Testis (tissue), 2 donors: ENCODE measurements at regions not wholly inside any gene's neighbourhood (a gene's known extent, or its start where the extent isn't known, plus 50 kb on each side); places are given as distances from the start of the nearest gene placed in this dataset.

Source experiments
- DNase-seq: peaks from one replicate; pipeline ENCODE4 v3.0.0-alpha.2; 2019
- H3K27ac ChIP-seq, 2 donors: fragments of 200-600 bp; sonication (generic); one replicate each; pipeline ENCODE4 v1.5.1; 2019
- H3K27me3 ChIP-seq: fragments of 200-600 bp; sonication (generic); one replicate; pipeline ENCODE4 v1.5.1; 2019
- H3K36me3 ChIP-seq: fragments of 200-600 bp; sonication (generic); one replicate; pipeline ENCODE4 v1.5.1; 2017; ENCODE audit warnings: low read depth; ENCODE audit errors: missing control alignments
- H3K4me1 ChIP-seq: fragments of 200-600 bp; sonication (generic); one replicate; pipeline ENCODE4 v1.5.1; 2019
- H3K4me3 ChIP-seq, 2 donors: fragments of 200-600 bp; sonication (generic); one replicate each; pipeline ENCODE4 v1.5.1; 2017 to 2019
- H3K9me3 ChIP-seq: fragments of 200-600 bp; sonication (generic); one replicate; pipeline ENCODE4 v1.5.1; 2017
- POLR2A ChIP-seq: fragments of 450-650 bp; IDR thresholded peaks from one replicate; pipeline ENCODE4 v1.6.1; 2017; ENCODE audit warnings: antibody characterized with exemption, mild to moderate bottlenecking, moderate library complexity
- WGBS, 2 donors: methylation state at CpG; one replicate each; pipeline ENCODE4 v1.1.5; 2018; 5-methylcytosine and 5-hydroxymethylcytosine counted together
- intact Hi-C: fragments of 100-400 bp; cut with DNase I; formaldehyde crosslinking; loops from one replicate; pipeline ENCODE4 v1.15.1; 2023; ENCODE audit warnings: low total_unique reads
- TF ChIP-seq, protein P1 (sequence below), 3 experiments: fragments of 450-650 bp in 2 of 3; fragments of 200-600 bp in 1 of 3; sonication (generic) in 1 of 3; IDR thresholded peaks; one replicate each; pipeline ENCODE4 v1.5.1; 2016 to 2019; ENCODE audit warnings: antibody characterized with exemption in 3 of 3, mild to moderate bottlenecking in 2 of 3, moderate library complexity in 1 of 3

DNA sequence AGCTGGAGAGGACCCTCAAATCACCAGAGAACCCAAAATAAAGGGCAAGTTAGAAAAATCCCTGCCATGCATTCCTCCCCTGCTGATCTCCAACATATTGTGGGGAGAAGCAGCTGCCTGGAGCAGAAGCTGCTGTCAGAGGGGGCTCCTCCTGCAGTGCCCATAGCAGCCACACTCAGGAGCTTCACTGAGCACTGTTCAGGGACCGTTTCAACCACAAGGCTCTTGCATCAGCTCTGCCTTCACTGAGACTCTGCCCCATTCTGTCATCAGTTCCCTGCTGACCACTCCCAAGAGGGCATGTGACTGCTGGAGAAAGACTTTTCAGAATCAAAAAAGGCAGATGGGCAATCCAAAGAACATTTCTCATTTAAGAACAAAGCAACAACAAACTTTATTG is 392.7 kb downstream of the GALC start:
- DNase-seq: no peak
- no peaks in the 10 kb centered on the region for H3K27me3 ChIP-seq
- TF ChIP-seq POLR2A: no peak
- TF ChIP-seq, protein P1, sequence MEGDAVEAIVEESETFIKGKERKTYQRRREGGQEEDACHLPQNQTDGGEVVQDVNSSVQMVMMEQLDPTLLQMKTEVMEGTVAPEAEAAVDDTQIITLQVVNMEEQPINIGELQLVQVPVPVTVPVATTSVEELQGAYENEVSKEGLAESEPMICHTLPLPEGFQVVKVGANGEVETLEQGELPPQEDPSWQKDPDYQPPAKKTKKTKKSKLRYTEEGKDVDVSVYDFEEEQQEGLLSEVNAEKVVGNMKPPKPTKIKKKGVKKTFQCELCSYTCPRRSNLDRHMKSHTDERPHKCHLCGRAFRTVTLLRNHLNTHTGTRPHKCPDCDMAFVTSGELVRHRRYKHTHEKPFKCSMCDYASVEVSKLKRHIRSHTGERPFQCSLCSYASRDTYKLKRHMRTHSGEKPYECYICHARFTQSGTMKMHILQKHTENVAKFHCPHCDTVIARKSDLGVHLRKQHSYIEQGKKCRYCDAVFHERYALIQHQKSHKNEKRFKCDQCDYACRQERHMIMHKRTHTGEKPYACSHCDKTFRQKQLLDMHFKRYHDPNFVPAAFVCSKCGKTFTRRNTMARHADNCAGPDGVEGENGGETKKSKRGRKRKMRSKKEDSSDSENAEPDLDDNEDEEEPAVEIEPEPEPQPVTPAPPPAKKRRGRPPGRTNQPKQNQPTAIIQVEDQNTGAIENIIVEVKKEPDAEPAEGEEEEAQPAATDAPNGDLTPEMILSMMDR (IDR thresholded peaks at IDR 0.05): no peak
- H3K4me3 ChIP-seq: no peak overlapping the region
- no peaks in the 10 kb centered on the region for H3K36me3 ChIP-seq
- intact Hi-C loops: no loop called here
- no peaks in the 10 kb centered on the region for H3K4me1 ChIP-seq
- WGBS, 2 donors: 75 to 80% methylated on average over 1 of the region's 1 CpG
- H3K9me3 ChIP-seq: no peaks in the 10 kb centered on the region
- H3K27ac ChIP-seq: no peak overlapping the region

DNA sequence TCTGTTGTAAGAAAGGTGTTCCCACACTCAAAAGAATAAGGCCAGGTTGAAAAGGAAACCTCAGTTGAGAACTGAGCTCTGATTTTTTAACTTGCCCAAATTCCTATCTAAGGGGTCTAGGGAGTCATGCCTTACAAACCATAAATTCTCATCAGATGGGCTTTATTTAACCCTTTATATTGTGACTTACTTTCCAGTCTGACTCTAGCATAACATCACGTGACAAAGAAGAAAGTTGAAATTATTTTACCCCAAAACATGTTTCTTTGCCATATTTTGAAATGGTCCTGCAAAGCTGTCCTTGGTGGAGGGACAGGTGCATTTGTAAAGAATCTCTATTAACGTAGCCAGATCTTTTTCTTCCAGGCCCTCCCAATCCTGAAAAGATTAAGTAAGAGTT is 411.7 kb downstream of the GALC start:
- DNase-seq: no peak
- WGBS, 2 donors: 68 to 74% methylated on average over 2 of the region's 2 CpGs
- intact Hi-C loops: no loop called here

DNA sequence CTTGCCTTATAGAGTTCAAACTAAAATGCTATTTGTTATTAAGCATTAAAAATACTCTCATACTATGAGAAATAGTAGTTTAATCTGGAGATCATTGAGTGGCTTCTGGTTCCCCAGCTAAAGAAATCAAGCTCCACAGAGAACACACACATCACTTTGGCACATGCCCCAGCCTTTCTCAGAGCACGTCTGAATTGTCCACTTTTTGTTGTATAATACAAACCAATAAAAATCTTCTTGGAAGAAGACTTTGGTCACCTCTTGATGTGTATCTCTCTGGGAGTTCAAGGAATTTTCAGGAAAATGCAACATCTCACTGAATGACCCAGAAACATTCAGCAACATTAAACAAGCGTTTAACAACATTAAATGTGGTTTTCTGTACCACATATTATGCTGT is 413.9 kb downstream of the GALC start:
- Histone ChIP-seq H3K4me1 (no peaks in the 10 kb centered on the region), H3K27ac (no peak overlapping the region), H3K27me3 (no peaks in the 10 kb centered on the region), H3K4me3 (no peak overlapping the region), H3K9me3 (no peaks in the 10 kb centered on the region), H3K36me3 (no peaks in the 10 kb centered on the region)
- no peak for DNase-seq
- TF ChIP-seq, protein P1 (IDR thresholded peaks at IDR 0.05): no peak
- TF ChIP-seq POLR2A: no peak
- intact Hi-C loops: no loop called here
- 67% methylated on average over 2 of the region's 2 CpGs for whole genome bisulfite sequencing, 2 donors

More for the DNA sequence above, 411.7 kb downstream of the GALC start:
- Histone ChIP-seq H3K4me1 (no peaks in the 10 kb centered on the region), H3K36me3 (no peaks in the 10 kb centered on the region), H3K27me3 (no peaks in the 10 kb centered on the region), H3K9me3 (no peaks in the 10 kb centered on the region), H3K4me3 (no peak overlapping the region), H3K27ac (no peak overlapping the region)
- no peak for TF ChIP-seq POLR2A
- TF ChIP-seq, protein P1 (IDR thresholded peaks at IDR 0.05): no peak

DNA sequence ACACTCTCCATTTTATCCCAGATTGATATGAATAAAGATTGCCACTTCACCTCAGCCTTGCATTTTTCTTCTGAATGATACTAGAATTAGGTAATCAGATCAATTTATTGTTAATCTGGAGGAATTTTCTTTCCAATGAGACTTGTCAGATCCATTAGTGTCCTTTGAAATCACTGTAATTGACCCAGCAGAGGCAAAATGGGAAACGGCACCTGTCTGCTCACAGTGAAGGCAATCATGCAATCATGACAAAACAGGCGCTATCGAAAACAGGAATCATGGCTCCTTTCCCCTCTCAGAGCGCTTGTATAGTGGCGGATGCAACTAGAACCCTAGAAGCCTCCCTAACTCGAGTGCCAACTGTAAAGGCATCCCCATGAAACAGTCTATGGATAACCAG is 417.6 kb downstream of the GALC start:
- 90 to 92% methylated on average over 6 of the region's 6 CpGs for whole genome bisulfite sequencing, 2 donors
- no peaks in the 10 kb centered on the region for H3K36me3 ChIP-seq
- no peaks in the 10 kb centered on the region for H3K9me3 ChIP-seq
- no peaks in the 10 kb centered on the region for H3K4me1 ChIP-seq
- intact Hi-C loops: no loop called here
- TF ChIP-seq, protein P1 (IDR thresholded peaks at IDR 0.05): no peak
- TF ChIP-seq POLR2A: no peak
- H3K27ac ChIP-seq: no peak overlapping the region
- DNase-seq: no peak
- no peaks in the 10 kb centered on the region for H3K27me3 ChIP-seq
- H3K4me3 ChIP-seq: no peak overlapping the region

DNA sequence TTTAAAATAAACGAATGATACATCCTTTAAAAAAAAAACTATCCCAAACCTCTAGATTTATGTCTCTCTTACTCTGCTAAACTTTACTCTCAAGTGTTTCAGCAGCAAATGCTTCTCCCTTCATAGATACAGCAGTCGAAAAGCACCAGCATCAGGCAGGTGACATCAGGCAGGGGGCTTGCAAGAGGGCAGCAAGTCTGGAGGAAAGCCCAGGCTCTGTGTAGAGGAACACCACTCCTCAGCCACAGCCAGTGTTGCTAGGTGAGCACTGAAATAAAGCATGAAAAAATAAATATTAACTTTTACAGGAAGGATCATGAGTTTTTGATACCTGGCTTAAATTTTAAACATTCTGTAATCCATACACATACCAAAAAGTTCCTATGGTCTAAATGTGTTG is 419.4 kb downstream of the GALC start:
- no peak for DNase-seq
- Histone ChIP-seq H3K27me3 (no peaks in the 10 kb centered on the region), H3K36me3 (no peaks in the 10 kb centered on the region), H3K27ac (no peak overlapping the region), H3K4me1 (no peaks in the 10 kb centered on the region), H3K4me3 (no peak overlapping the region), H3K9me3 (no peaks in the 10 kb centered on the region)
- WGBS, 2 donors: 62 to 66% methylated on average over 2 of the region's 2 CpGs
- TF ChIP-seq POLR2A: no peak
- TF ChIP-seq, protein P1 (IDR thresholded peaks at IDR 0.05): no peak
- intact Hi-C loops: no loop called here
